ENCODE measurements at regions not wholly inside any gene's neighbourhood (a gene's known extent, or its start where the extent isn't known, plus 50 kb on each side); places are given as distances from the start of the nearest gene placed in this dataset.

GRCh38 chr3:99240700-99241099 is 339.2 kb upstream of the DCBLD2 start (continued):
- TF ChIP-seq EP300 (IDR thresholded peaks at IDR 0.05; ENCODE audit: borderline replicate concordance in 1 of 2, control insufficient read depth in 1 of 2, low read depth in 2 of 2, low read length in 2 of 2) (no peak), CBX3 (IDR thresholded peaks at IDR 0.05; ENCODE audit: borderline replicate concordance, low read depth) (no peak), BCLAF1 (IDR thresholded peaks at IDR 0.05) (no peak), BCL11A (IDR thresholded peaks at IDR 0.05; ENCODE audit: low read depth, low read length) (no peak)

- FAIRE-seq (no peak), DNase-seq (ENCODE audit: low read depth, low spot score) (no peak), ATAC-seq (no peak)
- in situ Hi-C loops (cut with MboI) (no loop called here), intact Hi-C loops (cut with micrococcal nuclease; ENCODE audit: unreplicated experiment) (no loop called here)
- Histone ChIP-seq H3K27me3 (replicated peaks in 1 of 2; ENCODE audit: control insufficient read depth in 2 of 2, insufficient read depth in 2 of 2, low read length in 1 of 2) (no peaks in the 10 kb centered on the region), H3K27ac (ENCODE audit: control insufficient read depth, insufficient read depth) (no peak overlapping the region), H3K4me2 (ENCODE audit: control insufficient read depth, insufficient read depth) (no peak overlapping the region), H3K36me3 (ENCODE audit: control insufficient read depth in 2 of 2, insufficient read depth in 2 of 2, low read length in 1 of 2) (no peaks in the 10 kb centered on the region), H3K4me1 (ENCODE audit: control insufficient read depth, insufficient read depth, low read length) (no peaks in the 10 kb centered on the region), H3K79me2 (ENCODE audit: control insufficient read depth, insufficient read depth, low read length) (no peaks in the 10 kb centered on the region), H3K4me3 (no peak overlapping the region), H4K20me1 (ENCODE audit: control insufficient read depth, insufficient read depth) (no peaks in the 10 kb centered on the region), H2AFZ (ENCODE audit: control insufficient read depth, low read depth, low read length) (no peak overlapping the region), H3K9me3 (replicated peaks; ENCODE audit: control insufficient read depth, insufficient read depth, low read length) (no peaks in the 10 kb centered on the region), H3K9ac (ENCODE audit: control insufficient read depth, insufficient read depth, low read length) (no peak overlapping the region)
- RAD21 ChIA-PET (ENCODE audit: unreplicated experiment) = no interaction called here
- BruUV-seq (replicated peaks) = no TSS peak
- POLR2A ChIA-PET = no interaction called here
- SMC1A ChIA-PET (ENCODE audit: uncharacterized antibody, unreplicated experiment) = interaction anchor here (0.7 kb wide), 1 partner anchor 238 kb away, joined by 3 read pairs; no protein-coding TSS in a partner anchor
- CTCF ChIA-PET = interaction anchor here (0.8 kb wide), 1 partner anchor 14 kb away, joined by 3 read pairs; no protein-coding TSS in a partner anchor
- TF ChIP-seq SMAD5 (IDR thresholded peaks at IDR 0.05; ENCODE audit: low read depth) (no peak), PKNOX1 (IDR thresholded peaks at IDR 0.05) (no peak), POU2F2 (IDR thresholded peaks at IDR 0.05; ENCODE audit: borderline replicate concordance, low read depth, low read length) (no peak), PBX3 (IDR thresholded peaks at IDR 0.05; ENCODE audit: insufficient replicate concordance, low read depth, low read length) (no peak), JUNB (IDR thresholded peaks at IDR 0.05) (no peak), RAD21 (IDR thresholded peaks at IDR 0.05; ENCODE audit: insufficient read depth, low read depth, low read length) (no peak), ATF3 (IDR thresholded peaks at IDR 0.05; ENCODE audit: borderline replicate concordance, extremely low read depth, low read depth, low read length) (no peak), RELB (IDR thresholded peaks at IDR 0.05; ENCODE audit: low read depth) (no peak), BCL3 (IDR thresholded peaks at IDR 0.05; ENCODE audit: borderline replicate concordance, insufficient read depth, low read depth, low read length, poor library complexity, severe bottlenecking) (no peak), TCF7 (IDR thresholded peaks at IDR 0.05; ENCODE audit: borderline replicate concordance) (no peak)
These were observed 335.1 kb upstream of the DCBLD2 start for GRCh38 chr3:99236576-99236975.
